HUDEP-2 (cell line): ENCODE measurements at regions not wholly inside any gene's neighbourhood (a gene's known extent, or its start where the extent isn't known, plus 50 kb on each side); places are given as distances from the start of the nearest gene placed in this dataset.

Experiments
- DNase-seq, 76 experiments: peaks; one replicate each; lab custom pipeline; 2025; ENCODE audit not compliant: unreplicated experiment in 76 of 76; lab: John Stamatoyannopoulos, UW

GRCh38 chr4:123345935-123346300 lies 50.7 kb upstream of the SPRY1 start:
- no peak for DNase-seq

DNA sequence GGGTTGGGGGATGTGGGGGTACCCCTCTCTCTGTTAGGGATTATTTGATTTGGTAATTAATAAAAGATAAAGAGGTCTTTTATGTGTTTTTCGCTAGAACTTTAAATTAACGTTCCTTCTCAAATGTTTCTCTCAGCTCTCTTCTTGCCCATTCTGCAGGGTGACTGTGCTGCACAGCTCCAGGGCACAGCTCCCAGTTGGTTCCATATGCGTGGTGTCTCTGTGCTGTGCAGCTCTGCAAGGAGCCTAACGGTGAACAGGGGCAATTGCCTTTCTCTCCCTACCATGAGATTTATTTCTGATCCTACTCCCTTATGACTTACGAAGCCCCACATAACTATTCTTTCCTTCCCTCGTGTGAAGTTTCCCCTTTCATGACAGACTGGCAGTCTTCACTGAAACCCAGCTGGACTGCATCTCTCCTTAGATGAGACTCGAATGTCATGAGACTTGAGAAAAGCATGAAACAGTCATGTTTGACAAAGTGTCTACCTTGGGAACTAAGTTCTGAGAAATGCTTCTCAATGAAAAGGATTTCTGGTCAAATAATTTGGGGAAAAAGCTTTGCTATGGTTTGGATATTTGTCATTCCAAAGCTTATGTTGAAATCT lies 50.2 kb upstream of the SPRY1 start:
- no peak for DNase-seq
